H1 (cell line): ENCODE measurements at regions not wholly inside any gene's neighbourhood (a gene's known extent, or its start where the extent isn't known, plus 50 kb on each side); places are given as distances from the start of the nearest gene placed in this dataset.

Experiments used
- BRCA1 ChIP-seq: IDR thresholded peaks from 2 replicates; pipeline ENCODE4 v1.6.1; 2012; ENCODE audit warnings: low read depth, low read length, improper control_type of control experiment
- CTCF ChIP-seq, 3 experiments: IDR thresholded peaks; 1 replicate in 2 of 3; 2 replicates in 1 of 3; pipeline versions ENCODE4 v1.5.1 to v1.6.1; 2011; ENCODE audit warnings: low read length in 3 of 3, mild to moderate bottlenecking in 3 of 3, inconsistent platforms in 2 of 3, low read depth in 1 of 3, moderate library complexity in 1 of 3; ENCODE audit not compliant: insufficient read depth in 1 of 3; ENCODE audit errors: control extremely low read depth in 1 of 3
- GTF2F1 ChIP-seq: IDR thresholded peaks from 2 replicates; pipeline ENCODE4 v1.6.1; 2012; ENCODE audit warnings: low read depth, low read length, improper control_type of control experiment, borderline replicate concordance
- RXRA ChIP-seq: IDR thresholded peaks from 2 replicates; pipeline ENCODE4 v1.6.1; 2011; ENCODE audit warnings: low read depth, mild to moderate bottlenecking, low read length, moderate library complexity; ENCODE audit not compliant: insufficient read depth

- TF ChIP-seq GTF2F1 (no peak), RXRA (0 out of 2 replicates have a peak, but pooled peaks have one; percentile 34), BRCA1 (no peak), CTCF (IDR thresholded peaks at IDR 0.05; ENCODE audit: control extremely low read depth in 1 of 3, insufficient read depth in 1 of 3, low read depth in 1 of 3, low read length in 3 of 3) (0 out of 4 replicates have a peak, but pooled peaks of 1 of the 3 experiments have one; percentile 1)
These were observed 215.7 kb upstream of the CIBAR2 start for GRCh38 chr16:85327731-85328675.
